Testis (tissue), 2 donors: ENCODE measurements at regions not wholly inside any gene's neighbourhood (a gene's known extent, or its start where the extent isn't known, plus 50 kb on each side); places are given as distances from the start of the nearest gene placed in this dataset.

ENCODE experiments used
- DNase-seq: peaks from one replicate; pipeline ENCODE4 v3.0.0-alpha.2; 2019
- H3K27ac ChIP-seq, 2 donors: fragments of 200-600 bp; sonication (generic); one replicate each; pipeline ENCODE4 v1.5.1; 2019
- H3K27me3 ChIP-seq: fragments of 200-600 bp; sonication (generic); one replicate; pipeline ENCODE4 v1.5.1; 2019
- H3K36me3 ChIP-seq: fragments of 200-600 bp; sonication (generic); one replicate; pipeline ENCODE4 v1.5.1; 2017; ENCODE audit warnings: low read depth; ENCODE audit errors: missing control alignments
- H3K4me1 ChIP-seq: fragments of 200-600 bp; sonication (generic); one replicate; pipeline ENCODE4 v1.5.1; 2019
- H3K4me3 ChIP-seq, 2 donors: fragments of 200-600 bp; sonication (generic); one replicate each; pipeline ENCODE4 v1.5.1; 2017 to 2019
- H3K9me3 ChIP-seq: fragments of 200-600 bp; sonication (generic); one replicate; pipeline ENCODE4 v1.5.1; 2017
- CTCF ChIP-seq, 3 experiments: fragments of 450-650 bp in 2 of 3; fragments of 200-600 bp in 1 of 3; sonication (generic) in 1 of 3; IDR thresholded peaks; one replicate each; pipeline ENCODE4 v1.5.1; 2016 to 2019; ENCODE audit warnings: antibody characterized with exemption in 3 of 3, mild to moderate bottlenecking in 2 of 3, moderate library complexity in 1 of 3
- POLR2A ChIP-seq: fragments of 450-650 bp; IDR thresholded peaks from one replicate; pipeline ENCODE4 v1.6.1; 2017; ENCODE audit warnings: antibody characterized with exemption, mild to moderate bottlenecking, moderate library complexity
- WGBS, 2 donors: methylation state at CpG; one replicate each; pipeline ENCODE4 v1.1.5; 2018; 5-methylcytosine and 5-hydroxymethylcytosine counted together
- intact Hi-C: fragments of 100-400 bp; cut with DNase I; formaldehyde crosslinking; loops from one replicate; pipeline ENCODE4 v1.15.1; 2023; ENCODE audit warnings: low total_unique reads

GRCh38 chr10:83190614-83191013 lies 948.7 kb upstream of the GHITM start:
- 91 to 98% methylated on average over 4 of the region's 4 CpGs for WGBS, 2 donors
- TF ChIP-seq CTCF (IDR thresholded peaks at IDR 0.05): no peak
- no peak for TF ChIP-seq POLR2A
- Histone ChIP-seq H3K27ac (no peak overlapping the region), H3K4me1 (no peaks in the 10 kb centered on the region), H3K4me3 (no peak overlapping the region), H3K9me3 (no peaks in the 10 kb centered on the region), H3K27me3 (no peaks in the 10 kb centered on the region), H3K36me3 (no peaks in the 10 kb centered on the region)
- DNase-seq: no peak
- intact Hi-C loops: no loop called here

GRCh38 chr10:83193026-83193425 lies 946.3 kb upstream of the GHITM start:
- H3K9me3 ChIP-seq: no peaks in the 10 kb centered on the region
- no peaks in the 10 kb centered on the region for H3K36me3 ChIP-seq
- H3K4me3 ChIP-seq: no peak overlapping the region
- H3K27ac ChIP-seq: no peak overlapping the region
- H3K27me3 ChIP-seq: no peaks in the 10 kb centered on the region
- 42 to 58% methylated on average over 4 of the region's 4 CpGs for WGBS, 2 donors
- no peak for DNase-seq
- H3K4me1 ChIP-seq: no peaks in the 10 kb centered on the region
- TF ChIP-seq CTCF (IDR thresholded peaks at IDR 0.05): no peak
- intact Hi-C loops: no loop called here

- WGBS, 2 donors: 93 to 95% methylated on average over 3 of the region's 3 CpGs
- no peaks in the 10 kb centered on the region for H3K27me3 ChIP-seq
- no peak for TF ChIP-seq POLR2A
- TF ChIP-seq CTCF (IDR thresholded peaks at IDR 0.05): no peak
These were observed 944.3 kb upstream of the GHITM start for GRCh38 chr10:83195021-83195420.

GRCh38 chr10:83199374-83199773 lies 939.9 kb upstream of the GHITM start:
- Histone ChIP-seq H3K27ac (no peak overlapping the region), H3K9me3 (no peaks in the 10 kb centered on the region), H3K4me1 (no peaks in the 10 kb centered on the region), H3K27me3 (no peaks in the 10 kb centered on the region), H3K4me3 (no peak overlapping the region), H3K36me3 (no peaks in the 10 kb centered on the region)
- no peak for DNase-seq
- intact Hi-C loops: no loop called here
- WGBS, 2 donors: 46 to 70% methylated on average over 1 of the region's 1 CpG
- TF ChIP-seq CTCF (IDR thresholded peaks at IDR 0.05): no peak
- no peak for TF ChIP-seq POLR2A

More at GRCh38 chr10:83195021-83195420, 944.3 kb upstream of the GHITM start:
- Histone ChIP-seq H3K4me1 (no peaks in the 10 kb centered on the region), H3K36me3 (no peaks in the 10 kb centered on the region), H3K4me3 (no peak overlapping the region), H3K27ac (no peak overlapping the region), H3K9me3 (no peaks in the 10 kb centered on the region)
- DNase-seq: no peak
- intact Hi-C loops: no loop called here

- no peaks in the 10 kb centered on the region for H3K9me3 ChIP-seq
- WGBS, 2 donors: 65 to 73% methylated on average over 2 of the region's 2 CpGs
These were observed 933.4 kb upstream of the GHITM start for GRCh38 chr10:83205861-83206260.

More at GRCh38 chr10:83205861-83206260, 933.4 kb upstream of the GHITM start:
- TF ChIP-seq CTCF (IDR thresholded peaks at IDR 0.05): no peak
- TF ChIP-seq POLR2A: no peak
- H3K27me3 ChIP-seq: no peaks in the 10 kb centered on the region
- intact Hi-C loops: no loop called here
- no peaks in the 10 kb centered on the region for H3K4me1 ChIP-seq
- DNase-seq: no peak
- no peak overlapping the region for H3K4me3 ChIP-seq
- H3K36me3 ChIP-seq: no peaks in the 10 kb centered on the region
- no peak overlapping the region for H3K27ac ChIP-seq
